SK-N-MC (cell line): ENCODE measurements at regions not wholly inside any gene's neighbourhood (a gene's known extent, or its start where the extent isn't known, plus 50 kb on each side); places are given as distances from the start of the nearest gene placed in this dataset.

Source experiments
- EZH2 ChIP-seq: fragments of 200-600 bp; sonication (generic); IDR thresholded peaks from one replicate; pipeline ENCODE4 v1.6.1; 2017; ENCODE audit warnings: antibody characterized with exemption
- POLR2AphosphoS5 ChIP-seq: IDR thresholded peaks from 2 replicates; pipeline ENCODE4 v1.6.1; 2012; ENCODE audit warnings: mild to moderate bottlenecking, low read depth, low read length, borderline replicate concordance

- TF ChIP-seq POLR2AphosphoS5 (no peak), EZH2 (no peak)
Measured at GRCh38 chr4:19888587-19888986, 363.1 kb upstream of the SLIT2 start.
